CD8-positive, alpha-beta memory T cell (primary cell): ENCODE measurements at regions not wholly inside any gene's neighbourhood (a gene's known extent, or its start where the extent isn't known, plus 50 kb on each side); places are given as distances from the start of the nearest gene placed in this dataset.

Experiments
- CTCF ChIA-PET: fragments of 350-600 bp; sonication (Branson Sonifier 250); formaldehyde crosslinking; loops from one replicate; lab custom pipeline; 2021; ENCODE audit warnings: antibody characterized with exemption; lab: Charles Lee
- POLR2A ChIA-PET: fragments of 350-600 bp; sonication (Branson Sonifier 250); formaldehyde crosslinking; loops from one replicate; lab custom pipeline; 2021; ENCODE audit warnings: antibody characterized with exemption; lab: Charles Lee
- DNase-seq, 5 donors: peaks; one replicate each; pipeline versions ENCODE4 v3.0.0 to v3.0.0-alpha.2; 2020 to 2022; ENCODE audit warnings: mixed read lengths in 1 of 5
- H3K27ac ChIP-seq: one replicate; pipeline ENCODE4 v1.7.0; 2013; ENCODE audit warnings: low read depth, mild to moderate bottlenecking, low read length, moderate library complexity
- H3K27me3 ChIP-seq: 2 replicates; pipeline ENCODE4 v1.7.0; 2013; ENCODE audit warnings: low read length, mild to moderate bottlenecking; ENCODE audit not compliant: insufficient read depth, poor library complexity, severe bottlenecking
- H3K36me3 ChIP-seq: 2 replicates; pipeline ENCODE4 v1.7.0; 2013; ENCODE audit warnings: mild to moderate bottlenecking, low read length, moderate library complexity; ENCODE audit not compliant: insufficient read depth
- H3K4me1 ChIP-seq: 2 replicates; pipeline ENCODE4 v1.7.0; 2013; ENCODE audit warnings: mild to moderate bottlenecking, low read length, moderate library complexity; ENCODE audit not compliant: insufficient read depth
- H3K4me3 ChIP-seq: 2 replicates; pipeline ENCODE4 v1.7.0; 2013; ENCODE audit warnings: mild to moderate bottlenecking, low read length
- H3K9me3 ChIP-seq: 2 replicates; pipeline ENCODE4 v1.7.0; 2013; ENCODE audit warnings: mild to moderate bottlenecking, low read length
- H3K27ac Mint-ChIP-seq, 8 donors: one replicate each; pipeline ENCODE4 v1.8.0; 2020 to 2021; ENCODE audit warnings: mixed read lengths in 8 of 8, mild to moderate bottlenecking in 6 of 8, inconsistent platforms in 3 of 8, moderate library complexity in 3 of 8
- H3K27me3 Mint-ChIP-seq, 2 donors: one replicate each; pipeline ENCODE4 v1.8.0; 2020 to 2021; ENCODE audit warnings: mixed read lengths in 2 of 2, mild to moderate bottlenecking in 1 of 2, moderate library complexity in 1 of 2
- H3K36me3 Mint-ChIP-seq, 3 donors: one replicate each; pipeline ENCODE4 v1.8.0; 2020 to 2021; ENCODE audit warnings: mixed read lengths in 3 of 3, inconsistent platforms in 1 of 3, mild to moderate bottlenecking in 1 of 3
- H3K4me1 Mint-ChIP-seq, 3 donors: one replicate each; pipeline ENCODE4 v1.8.0; 2020 to 2021; ENCODE audit warnings: mixed read lengths in 3 of 3, inconsistent platforms in 1 of 3, mild to moderate bottlenecking in 1 of 3
- H3K4me3 Mint-ChIP-seq, 7 donors: one replicate each; pipeline ENCODE4 v1.8.0; 2020 to 2021; ENCODE audit warnings: mixed read lengths in 7 of 7, mild to moderate bottlenecking in 6 of 7, moderate library complexity in 4 of 7, inconsistent platforms in 2 of 7
- H3K9me3 Mint-ChIP-seq, 5 donors: one replicate each; pipeline ENCODE4 v1.8.0; 2020 to 2022; ENCODE audit warnings: mixed read lengths in 5 of 5, mild to moderate bottlenecking in 3 of 5, moderate library complexity in 2 of 5, inconsistent platforms in 1 of 5

DNA sequence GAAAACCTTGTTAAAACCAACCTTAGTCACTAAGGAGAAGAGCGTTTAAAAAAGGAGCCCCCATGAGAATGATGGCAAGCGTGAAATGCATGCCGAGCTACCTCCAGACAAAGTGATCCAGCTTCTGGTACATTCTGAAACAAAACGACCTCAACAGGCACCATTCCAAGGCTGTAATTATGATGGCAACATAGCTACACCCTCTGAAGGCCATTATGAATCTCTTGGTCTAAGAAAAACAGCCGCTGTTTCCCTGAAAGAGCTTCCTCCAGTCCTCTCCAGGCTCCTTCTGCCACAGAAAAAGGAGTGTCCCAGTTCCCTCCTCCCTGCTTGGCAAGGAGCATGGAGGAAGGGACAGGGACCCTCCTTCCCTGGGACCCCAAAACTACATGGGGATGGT is 50.0 kb upstream of the ABLIM1 start:
- Histone ChIP-seq H3K4me3 (no peak overlapping the region), H3K9me3 (no peaks in the 10 kb centered on the region), H3K36me3 (no peaks in the 10 kb centered on the region), H3K27ac (no peak overlapping the region), H3K27me3 (no peaks in the 10 kb centered on the region), H3K4me1 (no peaks in the 10 kb centered on the region)
- H3K4me1 Mint-ChIP-seq: no peaks in the 10 kb centered on the region
- CTCF ChIA-PET: interaction anchor here (1.3 kb wide), 1 partner anchor 237 kb away, joined by 4 read pairs; no protein-coding TSS in a partner anchor
- no peaks in the 10 kb centered on the region for H3K9me3 Mint-ChIP-seq
- peaks cover 2 to 32% of the 10 kb centered on the region in 2 donors for H3K27me3 Mint-ChIP-seq
- POLR2A ChIA-PET: no interaction called here
- H3K27ac Mint-ChIP-seq: peak overlapping the region in 2 of 8 donors; percentile 3 to 87
- H3K36me3 Mint-ChIP-seq: no peaks in the 10 kb centered on the region
- no peak overlapping the region for H3K4me3 Mint-ChIP-seq
- DNase-seq: no peak

DNA sequence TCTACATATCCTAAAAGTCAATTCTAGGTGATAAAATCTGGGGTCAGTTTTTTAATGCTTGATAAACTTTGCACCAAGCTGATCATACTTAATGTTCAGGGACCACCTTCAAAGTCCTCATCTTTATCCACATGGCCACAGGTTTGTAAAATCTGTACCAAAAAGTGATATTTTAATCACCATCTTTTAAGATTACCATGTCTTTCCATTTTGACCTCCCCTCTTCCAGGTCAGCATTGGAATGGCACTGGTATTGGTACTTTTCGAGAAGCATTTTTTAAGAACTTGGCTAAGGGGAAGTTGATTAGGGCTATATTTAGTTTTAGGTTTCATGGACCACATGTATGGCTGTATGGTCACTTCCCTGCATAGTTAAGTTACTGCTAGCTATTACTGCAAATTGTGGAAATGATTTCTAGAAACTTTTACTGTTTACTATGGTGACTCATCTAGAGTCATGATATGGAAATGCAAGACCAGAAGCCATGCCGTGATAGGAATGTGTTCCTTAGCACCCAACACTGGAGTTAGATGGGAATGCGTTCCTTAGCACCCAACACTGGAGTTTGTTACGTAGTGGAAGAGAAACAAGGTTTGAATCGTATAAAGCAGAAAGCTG is 50.8 kb upstream of the ABLIM1 start:
- H3K4me1 ChIP-seq: no peaks in the 10 kb centered on the region
- no peak overlapping the region for H3K27ac Mint-ChIP-seq
- H3K36me3 Mint-ChIP-seq: no peaks in the 10 kb centered on the region
- CTCF ChIA-PET: interaction anchor here (1.3 kb wide), 1 partner anchor 237 kb away, joined by 4 read pairs; no protein-coding TSS in a partner anchor
- H3K27ac ChIP-seq: no peak overlapping the region
- H3K9me3 Mint-ChIP-seq: no peaks in the 10 kb centered on the region
- H3K4me1 Mint-ChIP-seq: no peaks in the 10 kb centered on the region
- peaks cover 2 to 36% of the 10 kb centered on the region in 2 donors for H3K27me3 Mint-ChIP-seq
- H3K4me3 ChIP-seq: no peak overlapping the region
- no peak for DNase-seq
- H3K36me3 ChIP-seq: no peaks in the 10 kb centered on the region
- H3K4me3 Mint-ChIP-seq: no peak overlapping the region
- no peaks in the 10 kb centered on the region for H3K27me3 ChIP-seq
- POLR2A ChIA-PET: interaction anchor here (0.6 to 0.7 kb wide), 2 partner anchors 32 to 47 kb away, joined by 3 read pairs; no protein-coding TSS in a partner anchor
- H3K9me3 ChIP-seq: no peaks in the 10 kb centered on the region

DNA sequence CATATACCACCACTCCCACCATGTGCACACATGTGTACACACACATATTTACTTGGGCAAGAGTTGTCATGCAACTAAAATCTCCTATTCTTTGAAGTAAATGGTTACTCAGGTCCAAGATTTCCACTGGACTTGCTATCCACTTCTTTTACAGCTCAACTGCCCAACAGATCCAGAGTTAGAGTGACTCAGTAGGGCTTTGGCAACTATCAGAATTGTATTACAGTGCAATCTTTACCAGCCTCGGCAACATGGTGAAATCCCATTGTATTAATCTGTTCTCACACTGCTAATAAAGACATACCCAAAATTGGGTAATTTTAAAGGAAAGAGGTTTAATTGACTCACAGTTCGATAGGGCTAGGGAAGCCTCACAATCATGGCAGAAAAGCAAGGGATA is 51.9 kb upstream of the ABLIM1 start:
- POLR2A ChIA-PET: no interaction called here

DNA sequence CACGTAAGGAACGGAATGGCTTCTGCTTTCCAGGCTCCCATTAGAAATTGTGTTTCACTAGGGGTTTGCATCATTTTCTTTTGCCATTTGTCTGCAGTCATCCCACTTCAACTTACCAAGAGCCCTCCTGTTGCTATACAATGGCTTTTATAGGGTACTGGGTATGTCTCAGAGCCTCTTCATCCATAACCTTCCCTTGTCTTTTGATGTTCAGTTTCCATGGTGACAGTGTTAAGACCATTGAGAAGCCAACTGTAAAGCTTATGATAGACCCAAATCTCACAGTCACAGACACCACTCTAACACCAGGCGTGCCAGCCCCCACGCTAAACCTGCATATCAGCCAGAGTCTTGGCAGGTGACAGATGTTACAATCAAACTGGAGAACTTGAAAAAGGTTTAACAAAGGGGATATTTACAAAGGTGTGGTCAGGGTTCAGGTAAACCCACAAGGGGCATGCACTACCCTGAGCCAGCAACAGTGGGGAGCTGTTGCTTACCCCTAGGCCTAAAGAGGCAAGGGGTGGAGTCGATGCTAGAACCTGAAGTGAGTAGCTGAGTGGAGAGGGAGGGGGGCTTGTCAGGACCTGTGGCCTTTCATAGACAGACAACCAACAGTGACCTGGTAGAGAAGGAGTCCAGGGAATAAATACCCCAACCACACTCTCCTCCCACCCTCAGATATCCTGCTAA is 53.2 kb upstream of the ABLIM1 start:
- Histone ChIP-seq H3K27me3 (no peaks in the 10 kb centered on the region), H3K4me1 (no peaks in the 10 kb centered on the region), H3K4me3 (no peak overlapping the region), H3K9me3 (no peaks in the 10 kb centered on the region), H3K27ac (no peak overlapping the region), H3K36me3 (no peaks in the 10 kb centered on the region)
- ChIA-PET CTCF (interaction anchor here (0.7 kb wide), 1 partner anchor 351 kb away, joined by 3 read pairs; no protein-coding TSS in a partner anchor), POLR2A (no interaction called here)
- Mint-ChIP-seq H3K9me3 (no peaks in the 10 kb centered on the region), H3K36me3 (no peaks in the 10 kb centered on the region), H3K27ac (no peak overlapping the region), H3K4me1 (no peaks in the 10 kb centered on the region), H3K27me3 (peaks cover 2 to 43% of the 10 kb centered on the region in 2 donors), H3K4me3 (no peak overlapping the region)
- DNase-seq: no peak

More for the DNA sequence above, 51.9 kb upstream of the ABLIM1 start:
- H3K36me3 ChIP-seq: no peaks in the 10 kb centered on the region
- no peak overlapping the region for H3K27ac ChIP-seq
- no peaks in the 10 kb centered on the region for H3K36me3 Mint-ChIP-seq
- no peak overlapping the region for H3K27ac Mint-ChIP-seq
- H3K4me3 Mint-ChIP-seq: no peak overlapping the region
- no peaks in the 10 kb centered on the region for H3K9me3 ChIP-seq
- CTCF ChIA-PET: no interaction called here
- H3K27me3 Mint-ChIP-seq: peaks cover 2 to 39% of the 10 kb centered on the region in 2 donors
- H3K4me1 Mint-ChIP-seq: no peaks in the 10 kb centered on the region
- no peaks in the 10 kb centered on the region for H3K27me3 ChIP-seq
- H3K4me1 ChIP-seq: no peaks in the 10 kb centered on the region
- no peaks in the 10 kb centered on the region for H3K9me3 Mint-ChIP-seq
- no peak for DNase-seq
- H3K4me3 ChIP-seq: no peak overlapping the region

DNA sequence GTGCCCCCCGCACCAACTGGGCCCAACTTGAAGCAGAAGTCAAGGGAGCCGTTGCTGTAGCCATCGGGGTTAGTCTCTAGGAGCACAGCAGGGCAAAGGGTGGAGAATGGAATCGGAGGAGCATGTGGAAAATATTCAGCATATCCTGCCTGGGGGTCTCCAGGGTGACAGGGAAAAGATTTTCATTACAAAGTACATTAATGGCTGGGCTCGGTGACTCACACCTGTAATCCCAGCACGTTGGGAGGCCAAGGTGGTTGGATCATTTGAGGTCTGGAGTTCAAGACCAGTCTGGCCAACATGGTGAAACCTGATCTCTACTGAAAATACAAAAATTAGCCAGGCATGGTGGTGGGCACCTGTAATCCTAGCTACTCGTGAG is 53.8 kb upstream of the ABLIM1 start:
- no peaks in the 10 kb centered on the region for H3K9me3 Mint-ChIP-seq
- H3K27ac Mint-ChIP-seq: no peak overlapping the region
- no peaks in the 10 kb centered on the region for H3K9me3 ChIP-seq
- POLR2A ChIA-PET: no interaction called here
- H3K27me3 Mint-ChIP-seq: peaks cover 2 to 43% of the 10 kb centered on the region in 2 donors
- no peaks in the 10 kb centered on the region for H3K27me3 ChIP-seq
- no peak for DNase-seq
- no peak overlapping the region for H3K4me3 Mint-ChIP-seq
- H3K4me1 ChIP-seq: no peaks in the 10 kb centered on the region
- H3K27ac ChIP-seq: no peak overlapping the region
- H3K36me3 ChIP-seq: no peaks in the 10 kb centered on the region
- no peak overlapping the region for H3K4me3 ChIP-seq
- no peaks in the 10 kb centered on the region for H3K4me1 Mint-ChIP-seq
- CTCF ChIA-PET: interaction anchor here (1.2 kb wide), 1 partner anchor 8 kb away, joined by 5 read pairs; no protein-coding TSS in a partner anchor
- no peaks in the 10 kb centered on the region for H3K36me3 Mint-ChIP-seq

DNA sequence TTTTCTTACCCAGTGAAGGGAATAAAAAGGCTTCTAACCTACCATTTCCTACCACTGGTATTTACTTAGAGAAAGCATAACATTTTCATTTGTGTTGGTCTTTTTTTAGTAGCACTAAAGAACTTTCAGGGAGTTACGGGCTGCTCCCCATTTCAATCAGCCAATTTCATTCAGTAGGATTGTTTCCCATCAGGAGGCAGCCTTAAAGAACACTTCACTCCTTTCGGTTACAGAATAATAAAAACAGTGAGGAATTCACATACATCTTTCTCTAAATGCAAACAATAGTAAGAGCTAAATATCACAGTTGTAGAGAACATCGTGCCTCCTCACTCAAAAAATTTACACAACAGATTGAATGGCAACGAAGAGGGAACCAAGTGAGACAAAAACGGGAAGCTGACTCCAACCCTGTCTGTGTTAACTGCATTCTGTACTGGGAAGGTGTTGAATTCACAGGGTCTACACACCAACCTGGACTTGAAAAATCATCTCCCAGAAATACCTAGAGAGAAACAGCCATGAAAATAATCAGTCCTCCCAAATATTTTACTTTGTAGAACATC is 55.5 kb upstream of the ABLIM1 start:
- Mint-ChIP-seq H3K4me3 (no peak overlapping the region), H3K4me1 (no peaks in the 10 kb centered on the region), H3K27me3 (peaks cover 2 to 35% of the 10 kb centered on the region in 2 donors), H3K27ac (no peak overlapping the region), H3K9me3 (no peaks in the 10 kb centered on the region), H3K36me3 (no peaks in the 10 kb centered on the region)
- Histone ChIP-seq H3K27me3 (no peaks in the 10 kb centered on the region), H3K4me1 (no peaks in the 10 kb centered on the region), H3K9me3 (no peaks in the 10 kb centered on the region), H3K27ac (no peak overlapping the region), H3K36me3 (no peaks in the 10 kb centered on the region), H3K4me3 (no peak overlapping the region)
- POLR2A ChIA-PET: no interaction called here
- no peak for DNase-seq
- CTCF ChIA-PET: interaction anchor here (1.0 kb wide), 1 partner anchor 242 kb away, joined by 3 read pairs; no protein-coding TSS in a partner anchor

DNA sequence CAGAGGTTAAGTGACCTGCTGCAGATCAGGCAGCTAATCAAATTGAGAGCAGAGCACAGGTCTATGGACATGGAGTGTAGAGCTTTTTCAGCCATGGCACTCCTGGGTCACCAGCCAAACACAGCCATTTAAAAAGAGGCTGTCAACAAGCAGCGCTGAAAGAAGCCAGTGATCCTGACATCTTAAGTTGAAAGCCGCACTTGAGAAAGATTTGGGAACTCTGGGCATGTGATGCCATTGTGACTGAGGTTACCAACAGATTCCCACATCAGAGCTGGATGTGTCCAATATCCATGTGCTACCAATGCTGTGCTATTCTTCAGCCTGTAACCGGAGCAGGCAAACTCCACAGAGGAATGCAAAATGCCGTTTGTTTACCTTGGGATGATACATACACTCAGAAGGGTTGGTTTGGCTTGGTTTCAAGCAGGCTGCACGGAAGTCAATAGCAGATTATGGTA is 56.2 kb upstream of the ABLIM1 start:
- no peaks in the 10 kb centered on the region for H3K9me3 ChIP-seq
- no peaks in the 10 kb centered on the region for H3K36me3 ChIP-seq
- H3K4me3 ChIP-seq: no peak overlapping the region
- H3K9me3 Mint-ChIP-seq: no peaks in the 10 kb centered on the region
- no peaks in the 10 kb centered on the region for H3K4me1 ChIP-seq
- no peak for DNase-seq
- no peaks in the 10 kb centered on the region for H3K4me1 Mint-ChIP-seq
- POLR2A ChIA-PET: no interaction called here
- H3K27ac Mint-ChIP-seq: no peak overlapping the region
- no peak overlapping the region for H3K27ac ChIP-seq
- H3K36me3 Mint-ChIP-seq: no peaks in the 10 kb centered on the region
- H3K27me3 Mint-ChIP-seq: peaks cover 2 to 33% of the 10 kb centered on the region in 2 donors
- H3K4me3 Mint-ChIP-seq: no peak overlapping the region
- CTCF ChIA-PET: no interaction called here
- no peaks in the 10 kb centered on the region for H3K27me3 ChIP-seq

DNA sequence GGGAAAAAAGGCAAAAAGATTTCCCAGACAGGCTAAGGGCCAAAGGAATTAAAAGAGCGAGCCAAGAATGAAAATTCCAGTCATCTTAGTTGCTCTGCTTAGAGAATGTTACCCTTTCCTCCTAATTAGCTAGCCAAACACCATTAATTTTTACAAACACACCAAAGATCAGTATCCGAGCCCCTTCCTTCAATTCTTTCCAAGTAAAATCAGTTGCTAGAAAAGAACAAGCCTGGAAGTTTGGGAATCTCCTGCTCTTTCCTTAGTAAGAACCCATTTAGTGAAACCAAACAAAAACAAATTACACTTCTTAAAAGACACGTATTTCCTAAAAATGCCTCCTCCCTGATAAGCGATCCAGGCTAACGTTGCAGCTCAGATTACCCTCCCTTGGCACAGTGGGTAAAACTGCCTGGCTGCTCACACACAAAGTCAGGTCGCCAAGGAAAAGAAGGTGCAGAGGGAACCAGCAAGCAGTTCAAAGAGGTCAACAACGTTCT is 57.1 kb upstream of the ABLIM1 start:
- H3K27me3 ChIP-seq: no peaks in the 10 kb centered on the region
- no peak for DNase-seq
- Mint-ChIP-seq H3K9me3 (no peaks in the 10 kb centered on the region), H3K27ac (no peak overlapping the region), H3K36me3 (no peaks in the 10 kb centered on the region), H3K4me1 (no peaks in the 10 kb centered on the region), H3K27me3 (peaks cover 5 to 28% of the 10 kb centered on the region in 2 donors), H3K4me3 (no peak overlapping the region)
- ChIA-PET CTCF (no interaction called here), POLR2A (no interaction called here)
- H3K9me3 ChIP-seq: no peaks in the 10 kb centered on the region
- H3K4me1 ChIP-seq: no peaks in the 10 kb centered on the region
- no peak overlapping the region for H3K27ac ChIP-seq
- no peaks in the 10 kb centered on the region for H3K36me3 ChIP-seq
- H3K4me3 ChIP-seq: no peak overlapping the region
